RWPE2 (cell line): ENCODE measurements at regions not wholly inside any gene's neighbourhood (a gene's known extent, or its start where the extent isn't known, plus 50 kb on each side); places are given as distances from the start of the nearest gene placed in this dataset.

Source experiments
- ATAC-seq: fragments of 200-7000 bp; cut with Tn5 transposase; 3 replicates; pipeline ENCODE4 v1.9.1; 2021; ENCODE audit warnings: low read depth
- DNase-seq: peaks from one replicate; pipeline ENCODE4 v3.0.0-alpha.2; 2020; ENCODE audit warnings: low spot score
- H3K27ac ChIP-seq: fragments of 450-650 bp; 2 replicates; pipeline ENCODE4 v1.5.1; 2017; ENCODE audit warnings: mild to moderate bottlenecking; ENCODE audit not compliant: poor library complexity, severe bottlenecking
- H3K27me3 ChIP-seq: fragments of 250-450 bp; sonication (Bioruptor Pico); 2 replicates; pipeline ENCODE4 v1.5.1; 2021; ENCODE audit warnings: mild to moderate bottlenecking, moderate library complexity; ENCODE audit not compliant: insufficient read depth, poor library complexity, severe bottlenecking
- H3K36me3 ChIP-seq: fragments of 250-450 bp; sonication (Bioruptor Pico); 2 replicates; pipeline ENCODE4 v1.5.1; 2020; ENCODE audit warnings: low read depth, mild to moderate bottlenecking, moderate library complexity
- H3K4me1 ChIP-seq: fragments of 250-450 bp; sonication (Bioruptor Pico); 2 replicates; pipeline ENCODE4 v1.5.1; 2021; ENCODE audit warnings: mild to moderate bottlenecking, moderate library complexity; ENCODE audit not compliant: insufficient read depth, poor library complexity, severe bottlenecking
- H3K4me3 ChIP-seq: fragments of 250-450 bp; sonication (Bioruptor Pico); 2 replicates; pipeline ENCODE4 v1.5.1; 2021; ENCODE audit warnings: mild to moderate bottlenecking, moderate library complexity; ENCODE audit not compliant: severe bottlenecking
- H3K9me3 ChIP-seq: fragments of 250-450 bp; sonication (Bioruptor Pico); 2 replicates; pipeline ENCODE4 v1.5.1; 2021; ENCODE audit warnings: mild to moderate bottlenecking, moderate library complexity; ENCODE audit not compliant: severe bottlenecking
- TF ChIP-seq, protein P1 (sequence below): fragments of 450-650 bp; IDR thresholded peaks from one replicate; pipeline ENCODE4 v1.5.1; 2017; ENCODE audit warnings: mild to moderate bottlenecking, moderate library complexity; ENCODE audit not compliant: poor library complexity, severe bottlenecking

DNA sequence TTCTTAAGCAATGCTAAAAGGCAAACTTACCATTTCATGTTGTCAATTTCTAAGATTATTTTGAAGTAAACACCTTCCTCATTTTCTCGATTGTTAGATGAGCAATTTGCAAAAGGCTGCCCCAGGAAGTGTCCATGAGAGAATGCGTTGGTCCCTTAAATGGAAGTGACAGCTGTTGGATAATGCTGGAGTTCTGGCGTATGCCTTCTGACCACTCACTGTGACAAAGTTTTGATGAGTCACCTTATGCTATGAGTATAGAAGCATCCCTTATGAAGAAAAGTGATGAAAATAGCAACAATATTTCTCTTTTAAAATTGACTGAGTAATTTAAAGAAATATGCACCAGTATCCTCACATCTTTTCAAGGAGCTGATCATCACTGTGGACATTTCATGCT is 1497.5 kb downstream of the DPP10 start:
- H3K4me3 ChIP-seq = no peak overlapping the region
- no peaks in the 10 kb centered on the region for H3K27me3 ChIP-seq
- no peak overlapping the region for H3K27ac ChIP-seq
- no peaks in the 10 kb centered on the region for H3K9me3 ChIP-seq
- no peak for DNase-seq
- ATAC-seq = no peak
- TF ChIP-seq, protein P1, sequence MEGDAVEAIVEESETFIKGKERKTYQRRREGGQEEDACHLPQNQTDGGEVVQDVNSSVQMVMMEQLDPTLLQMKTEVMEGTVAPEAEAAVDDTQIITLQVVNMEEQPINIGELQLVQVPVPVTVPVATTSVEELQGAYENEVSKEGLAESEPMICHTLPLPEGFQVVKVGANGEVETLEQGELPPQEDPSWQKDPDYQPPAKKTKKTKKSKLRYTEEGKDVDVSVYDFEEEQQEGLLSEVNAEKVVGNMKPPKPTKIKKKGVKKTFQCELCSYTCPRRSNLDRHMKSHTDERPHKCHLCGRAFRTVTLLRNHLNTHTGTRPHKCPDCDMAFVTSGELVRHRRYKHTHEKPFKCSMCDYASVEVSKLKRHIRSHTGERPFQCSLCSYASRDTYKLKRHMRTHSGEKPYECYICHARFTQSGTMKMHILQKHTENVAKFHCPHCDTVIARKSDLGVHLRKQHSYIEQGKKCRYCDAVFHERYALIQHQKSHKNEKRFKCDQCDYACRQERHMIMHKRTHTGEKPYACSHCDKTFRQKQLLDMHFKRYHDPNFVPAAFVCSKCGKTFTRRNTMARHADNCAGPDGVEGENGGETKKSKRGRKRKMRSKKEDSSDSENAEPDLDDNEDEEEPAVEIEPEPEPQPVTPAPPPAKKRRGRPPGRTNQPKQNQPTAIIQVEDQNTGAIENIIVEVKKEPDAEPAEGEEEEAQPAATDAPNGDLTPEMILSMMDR = no peak
- H3K4me1 ChIP-seq = no peaks in the 10 kb centered on the region
- no peaks in the 10 kb centered on the region for H3K36me3 ChIP-seq

DNA sequence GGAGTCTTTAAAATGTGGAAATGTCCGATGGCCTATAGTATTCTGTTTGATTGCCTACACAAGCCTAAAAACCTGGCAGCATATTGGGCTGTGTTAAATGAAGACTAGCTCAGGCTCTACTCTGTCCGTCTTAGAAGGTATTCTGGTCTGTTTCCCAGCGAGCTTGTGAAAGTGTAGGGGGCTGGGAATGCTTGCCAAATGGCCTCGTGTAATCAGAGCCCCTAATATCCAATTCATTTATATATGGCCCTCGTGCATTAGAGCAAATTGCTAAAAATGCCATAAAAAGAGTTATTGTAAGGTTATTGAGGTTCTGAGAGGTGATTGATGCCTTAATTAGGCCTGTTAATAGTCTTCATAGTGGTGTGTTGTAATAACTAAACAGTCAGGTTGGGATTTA is 1500.4 kb downstream of the DPP10 start:
- Histone ChIP-seq H3K9me3 (no peaks in the 10 kb centered on the region), H3K4me3 (no peak overlapping the region), H3K27me3 (no peaks in the 10 kb centered on the region), H3K4me1 (no peaks in the 10 kb centered on the region), H3K27ac (no peak overlapping the region), H3K36me3 (no peaks in the 10 kb centered on the region)
- no peak for DNase-seq
- TF ChIP-seq, protein P1 = no peak
- no peak for ATAC-seq

DNA sequence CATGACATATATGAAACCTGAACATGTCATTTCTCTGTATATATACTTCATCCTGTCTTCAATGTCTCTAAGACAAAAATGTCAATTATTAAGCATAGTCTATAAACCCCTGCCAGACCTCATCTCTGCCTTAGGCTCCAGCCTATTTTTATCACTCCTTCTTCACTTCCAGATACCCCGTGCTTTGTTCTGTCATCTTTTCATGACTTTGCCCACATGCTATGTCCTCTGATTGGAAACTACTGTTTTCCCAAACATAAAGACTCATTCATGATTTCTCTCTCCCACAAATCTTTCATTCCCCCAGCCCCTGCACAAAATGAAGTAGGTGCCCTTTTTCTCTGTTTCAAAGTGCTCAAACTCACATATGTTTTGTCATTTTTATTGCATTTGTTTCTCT is 1503.9 kb downstream of the DPP10 start:
- no peak for ATAC-seq
- DNase-seq = no peak

DNA sequence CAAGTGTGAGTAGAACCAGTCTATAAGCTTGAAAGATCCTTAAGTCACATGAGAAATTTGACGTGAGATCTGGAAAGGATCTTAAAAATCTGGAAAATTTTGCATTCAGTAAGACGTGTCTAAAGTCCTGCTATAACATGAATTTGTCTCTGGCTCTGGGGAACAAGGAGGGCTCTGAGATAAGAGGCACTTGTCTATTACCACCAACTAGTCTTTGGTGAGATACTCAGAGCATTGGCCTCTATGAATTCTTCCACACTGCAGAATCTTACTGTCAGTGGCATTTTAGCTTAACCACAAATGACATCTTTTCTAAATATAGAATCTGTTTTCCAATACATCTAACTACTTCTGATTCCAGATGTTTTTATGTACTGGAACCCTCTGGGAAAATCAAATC is 1504.5 kb downstream of the DPP10 start:
- H3K4me1 ChIP-seq = no peaks in the 10 kb centered on the region
- no peak overlapping the region for H3K4me3 ChIP-seq
- no peaks in the 10 kb centered on the region for H3K27me3 ChIP-seq
- H3K36me3 ChIP-seq = no peaks in the 10 kb centered on the region
- DNase-seq (no peak), ATAC-seq (no peak)
- no peak overlapping the region for H3K27ac ChIP-seq
- TF ChIP-seq, protein P1 = no peak
- no peaks in the 10 kb centered on the region for H3K9me3 ChIP-seq

More for the DNA sequence above, 1503.9 kb downstream of the DPP10 start:
- H3K36me3 ChIP-seq = no peaks in the 10 kb centered on the region
- H3K27ac ChIP-seq = no peak overlapping the region
- H3K9me3 ChIP-seq = no peaks in the 10 kb centered on the region
- no peaks in the 10 kb centered on the region for H3K27me3 ChIP-seq
- no peak overlapping the region for H3K4me3 ChIP-seq
- TF ChIP-seq, protein P1 = no peak
- H3K4me1 ChIP-seq = no peaks in the 10 kb centered on the region

DNA sequence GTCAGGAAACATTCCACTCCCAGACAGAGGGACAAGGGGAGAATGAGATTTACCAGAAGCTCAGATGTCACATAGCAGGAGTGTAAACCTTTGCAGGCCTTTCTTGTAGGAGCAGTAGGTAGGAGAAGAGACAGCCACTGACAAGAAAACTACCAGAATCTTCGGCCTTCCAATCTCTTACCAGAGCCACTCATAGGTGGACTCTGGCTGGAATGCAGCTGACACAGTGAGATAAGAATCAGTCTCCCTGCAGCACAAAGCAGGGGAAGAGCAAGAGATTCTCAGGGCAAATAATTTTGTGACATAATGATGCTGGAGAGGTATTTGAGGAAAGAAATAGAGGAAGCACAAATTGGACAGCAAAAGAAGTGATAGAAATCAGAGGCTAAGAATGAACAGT is 1534.5 kb downstream of the DPP10 start:
- H3K36me3 ChIP-seq = no peaks in the 10 kb centered on the region
- H3K27ac ChIP-seq = no peak overlapping the region
- no peak for DNase-seq
- no peak for ATAC-seq
- H3K27me3 ChIP-seq = no peaks in the 10 kb centered on the region
- no peaks in the 10 kb centered on the region for H3K9me3 ChIP-seq
- H3K4me1 ChIP-seq = no peaks in the 10 kb centered on the region
- H3K4me3 ChIP-seq = no peak overlapping the region
- TF ChIP-seq, protein P1 = no peak
